ENCODE measurements at regions not wholly inside any gene's neighbourhood (a gene's known extent, or its start where the extent isn't known, plus 50 kb on each side); places are given as distances from the start of the nearest gene placed in this dataset.

DNA sequence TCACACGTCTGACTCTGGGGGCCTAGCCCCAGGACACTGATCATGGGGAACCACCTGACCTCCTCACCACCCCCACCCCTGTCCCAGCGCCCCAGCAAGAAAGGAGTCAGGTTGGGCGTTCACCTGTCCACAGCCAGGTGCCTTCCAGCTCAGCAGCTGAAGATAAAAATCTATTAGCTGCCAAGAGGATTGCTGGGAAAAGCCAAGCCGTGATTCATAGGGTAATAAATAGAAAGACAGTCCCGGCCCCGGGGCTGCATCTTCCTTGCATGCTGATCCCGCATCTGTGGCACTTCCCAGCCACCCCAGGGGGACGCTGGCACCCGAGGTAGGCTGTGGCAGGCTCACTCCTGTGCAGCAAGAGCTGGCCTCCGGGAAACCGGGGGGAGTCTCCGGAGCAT lies 70.2 kb upstream of the NCOR2 start:
- TF ChIP-seq, protein P1, sequence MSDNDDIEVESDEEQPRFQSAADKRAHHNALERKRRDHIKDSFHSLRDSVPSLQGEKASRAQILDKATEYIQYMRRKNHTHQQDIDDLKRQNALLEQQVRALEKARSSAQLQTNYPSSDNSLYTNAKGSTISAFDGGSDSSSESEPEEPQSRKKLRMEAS (IDR thresholded peaks at IDR 0.05; ENCODE audit: low read depth, low read length): no peak
- TF ChIP-seq JUND (IDR thresholded peaks at IDR 0.05; ENCODE audit: low read depth, low read length) (no peak), POLR2AphosphoS5 (IDR thresholded peaks at IDR 0.05; ENCODE audit: low read length) (no peak), MXI1 (IDR thresholded peaks at IDR 0.05; ENCODE audit: low read depth, low read length) (no peak), POLR2A (IDR thresholded peaks at IDR 0.05; ENCODE audit: low read depth, low read length) (no peak), SMAD1 (IDR thresholded peaks at IDR 0.05; ENCODE audit: low read depth, partially characterized antibody) (no peak), ZNF207 (IDR thresholded peaks at IDR 0.05; ENCODE audit: borderline replicate concordance) (no peak), BHLHE40 (IDR thresholded peaks at IDR 0.05; ENCODE audit: borderline replicate concordance in 1 of 2, low read depth in 2 of 2, low read length in 1 of 2) (no peak)
- TF ChIP-seq, protein P2, sequence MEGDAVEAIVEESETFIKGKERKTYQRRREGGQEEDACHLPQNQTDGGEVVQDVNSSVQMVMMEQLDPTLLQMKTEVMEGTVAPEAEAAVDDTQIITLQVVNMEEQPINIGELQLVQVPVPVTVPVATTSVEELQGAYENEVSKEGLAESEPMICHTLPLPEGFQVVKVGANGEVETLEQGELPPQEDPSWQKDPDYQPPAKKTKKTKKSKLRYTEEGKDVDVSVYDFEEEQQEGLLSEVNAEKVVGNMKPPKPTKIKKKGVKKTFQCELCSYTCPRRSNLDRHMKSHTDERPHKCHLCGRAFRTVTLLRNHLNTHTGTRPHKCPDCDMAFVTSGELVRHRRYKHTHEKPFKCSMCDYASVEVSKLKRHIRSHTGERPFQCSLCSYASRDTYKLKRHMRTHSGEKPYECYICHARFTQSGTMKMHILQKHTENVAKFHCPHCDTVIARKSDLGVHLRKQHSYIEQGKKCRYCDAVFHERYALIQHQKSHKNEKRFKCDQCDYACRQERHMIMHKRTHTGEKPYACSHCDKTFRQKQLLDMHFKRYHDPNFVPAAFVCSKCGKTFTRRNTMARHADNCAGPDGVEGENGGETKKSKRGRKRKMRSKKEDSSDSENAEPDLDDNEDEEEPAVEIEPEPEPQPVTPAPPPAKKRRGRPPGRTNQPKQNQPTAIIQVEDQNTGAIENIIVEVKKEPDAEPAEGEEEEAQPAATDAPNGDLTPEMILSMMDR (IDR thresholded peaks at IDR 0.05 in 2 of 3, conservative IDR thresholded peaks at IDR 0.05 in 1 of 3; ENCODE audit: control insufficient read depth in 2 of 3, extremely low read depth in 1 of 3, insufficient read depth in 1 of 3, low read depth in 3 of 3, low read length in 3 of 3): no peak
- TF ChIP-seq, protein P3, sequence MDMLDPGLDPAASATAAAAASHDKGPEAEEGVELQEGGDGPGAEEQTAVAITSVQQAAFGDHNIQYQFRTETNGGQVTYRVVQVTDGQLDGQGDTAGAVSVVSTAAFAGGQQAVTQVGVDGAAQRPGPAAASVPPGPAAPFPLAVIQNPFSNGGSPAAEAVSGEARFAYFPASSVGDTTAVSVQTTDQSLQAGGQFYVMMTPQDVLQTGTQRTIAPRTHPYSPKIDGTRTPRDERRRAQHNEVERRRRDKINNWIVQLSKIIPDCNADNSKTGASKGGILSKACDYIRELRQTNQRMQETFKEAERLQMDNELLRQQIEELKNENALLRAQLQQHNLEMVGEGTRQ (IDR thresholded peaks at IDR 0.05; ENCODE audit: borderline replicate concordance, low read depth, low read length): no peak
- TF ChIP-seq, protein P4, sequence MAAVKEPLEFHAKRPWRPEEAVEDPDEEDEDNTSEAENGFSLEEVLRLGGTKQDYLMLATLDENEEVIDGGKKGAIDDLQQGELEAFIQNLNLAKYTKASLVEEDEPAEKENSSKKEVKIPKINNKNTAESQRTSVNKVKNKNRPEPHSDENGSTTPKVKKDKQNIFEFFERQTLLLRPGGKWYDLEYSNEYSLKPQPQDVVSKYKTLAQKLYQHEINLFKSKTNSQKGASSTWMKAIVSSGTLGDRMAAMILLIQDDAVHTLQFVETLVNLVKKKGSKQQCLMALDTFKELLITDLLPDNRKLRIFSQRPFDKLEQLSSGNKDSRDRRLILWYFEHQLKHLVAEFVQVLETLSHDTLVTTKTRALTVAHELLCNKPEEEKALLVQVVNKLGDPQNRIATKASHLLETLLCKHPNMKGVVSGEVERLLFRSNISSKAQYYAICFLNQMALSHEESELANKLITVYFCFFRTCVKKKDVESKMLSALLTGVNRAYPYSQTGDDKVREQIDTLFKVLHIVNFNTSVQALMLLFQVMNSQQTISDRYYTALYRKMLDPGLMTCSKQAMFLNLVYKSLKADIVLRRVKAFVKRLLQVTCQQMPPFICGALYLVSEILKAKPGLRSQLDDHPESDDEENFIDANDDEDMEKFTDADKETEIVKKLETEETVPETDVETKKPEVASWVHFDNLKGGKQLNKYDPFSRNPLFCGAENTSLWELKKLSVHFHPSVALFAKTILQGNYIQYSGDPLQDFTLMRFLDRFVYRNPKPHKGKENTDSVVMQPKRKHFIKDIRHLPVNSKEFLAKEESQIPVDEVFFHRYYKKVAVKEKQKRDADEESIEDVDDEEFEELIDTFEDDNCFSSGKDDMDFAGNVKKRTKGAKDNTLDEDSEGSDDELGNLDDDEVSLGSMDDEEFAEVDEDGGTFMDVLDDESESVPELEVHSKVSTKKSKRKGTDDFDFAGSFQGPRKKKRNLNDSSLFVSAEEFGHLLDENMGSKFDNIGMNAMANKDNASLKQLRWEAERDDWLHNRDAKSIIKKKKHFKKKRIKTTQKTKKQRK (IDR thresholded peaks at IDR 0.05; ENCODE audit: low read depth, low read length): no peak
